Breast epithelium (tissue), 3 donors: ENCODE measurements at regions not wholly inside any gene's neighbourhood (a gene's known extent, or its start where the extent isn't known, plus 50 kb on each side); places are given as distances from the start of the nearest gene placed in this dataset.
"Not testable (repeated sequence)": the region's sequence is repeated elsewhere in the genome, so short reads cannot be mapped to it uniquely, and the experiment has no call there.

Experiments
- POLR2A ChIP-seq: fragments of 450-650 bp; IDR thresholded peaks from one replicate; pipeline ENCODE4 v1.6.1; 2016; ENCODE audit warnings: antibody characterized with exemption, mild to moderate bottlenecking, moderate library complexity
- POLR2AphosphoS5 ChIP-seq, 3 donors: sonication (generic); formaldehyde crosslinking; IDR thresholded peaks; one replicate each; pipeline ENCODE4 v1.6.1; 2017; ENCODE audit warnings: antibody characterized with exemption in 3 of 3
- TF ChIP-seq, protein P1 (sequence below), 3 donors: fragments of 450-650 bp; IDR thresholded peaks; one replicate each; pipeline ENCODE4 v1.5.1; 2016 to 2017; ENCODE audit warnings: antibody characterized with exemption in 3 of 3, mild to moderate bottlenecking in 3 of 3, moderate library complexity in 3 of 3

DNA sequence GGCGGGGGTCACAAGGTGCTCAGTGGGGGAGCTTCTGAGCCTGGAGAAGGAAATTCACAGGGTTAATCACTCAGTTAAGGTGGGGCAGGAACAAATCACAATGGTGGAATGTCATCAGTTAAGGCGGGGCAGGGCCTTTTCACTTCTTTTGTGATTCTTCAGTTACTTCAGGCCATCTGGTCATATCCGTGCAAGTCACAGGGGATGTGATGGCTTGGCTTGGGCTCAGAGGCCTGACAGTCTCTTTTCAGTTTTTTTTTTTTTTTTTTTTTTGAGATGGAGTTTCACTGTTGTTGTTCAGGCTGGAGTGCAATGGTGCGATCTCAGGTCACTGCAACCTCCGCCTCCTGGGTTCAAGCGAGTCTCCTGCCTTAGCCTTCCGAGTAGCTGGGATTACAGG is 499.4 kb downstream of the PCDH11X start:
- TF ChIP-seq, protein P1, sequence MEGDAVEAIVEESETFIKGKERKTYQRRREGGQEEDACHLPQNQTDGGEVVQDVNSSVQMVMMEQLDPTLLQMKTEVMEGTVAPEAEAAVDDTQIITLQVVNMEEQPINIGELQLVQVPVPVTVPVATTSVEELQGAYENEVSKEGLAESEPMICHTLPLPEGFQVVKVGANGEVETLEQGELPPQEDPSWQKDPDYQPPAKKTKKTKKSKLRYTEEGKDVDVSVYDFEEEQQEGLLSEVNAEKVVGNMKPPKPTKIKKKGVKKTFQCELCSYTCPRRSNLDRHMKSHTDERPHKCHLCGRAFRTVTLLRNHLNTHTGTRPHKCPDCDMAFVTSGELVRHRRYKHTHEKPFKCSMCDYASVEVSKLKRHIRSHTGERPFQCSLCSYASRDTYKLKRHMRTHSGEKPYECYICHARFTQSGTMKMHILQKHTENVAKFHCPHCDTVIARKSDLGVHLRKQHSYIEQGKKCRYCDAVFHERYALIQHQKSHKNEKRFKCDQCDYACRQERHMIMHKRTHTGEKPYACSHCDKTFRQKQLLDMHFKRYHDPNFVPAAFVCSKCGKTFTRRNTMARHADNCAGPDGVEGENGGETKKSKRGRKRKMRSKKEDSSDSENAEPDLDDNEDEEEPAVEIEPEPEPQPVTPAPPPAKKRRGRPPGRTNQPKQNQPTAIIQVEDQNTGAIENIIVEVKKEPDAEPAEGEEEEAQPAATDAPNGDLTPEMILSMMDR (IDR thresholded peaks at IDR 0.05): not testable (repeated sequence)
- not testable (repeated sequence) for TF ChIP-seq POLR2A; POLR2AphosphoS5 (IDR thresholded peaks at IDR 0.05)
